SK-N-MC (cell line): ENCODE measurements at regions not wholly inside any gene's neighbourhood (a gene's known extent, or its start where the extent isn't known, plus 50 kb on each side); places are given as distances from the start of the nearest gene placed in this dataset.

Experiments used
- DNase-seq: peaks from one replicate; pipeline ENCODE4 v3.0.0-alpha.2; 2011; ENCODE audit warnings: low read depth, low spot score
- H3K27ac ChIP-seq: fragments of 200-600 bp; sonication (generic); 2 replicates; pipeline ENCODE4 v1.5.1; 2016; ENCODE audit warnings: mixed run types
- H3K36me3 ChIP-seq: fragments of 200-600 bp; sonication (generic); 2 replicates; pipeline ENCODE4 v1.6.1; 2017; ENCODE audit warnings: antibody characterized with exemption, low read length, mixed read lengths; ENCODE audit not compliant: insufficient read depth
- H3K4me3 ChIP-seq: fragments of 200-600 bp; sonication (generic); 2 replicates; pipeline ENCODE4 v1.5.1; 2016
- H3K9ac ChIP-seq: fragments of 200-600 bp; sonication (generic); 2 replicates; pipeline ENCODE4 v1.8.0; 2017; ENCODE audit warnings: mixed run types, mixed read lengths; ENCODE audit not compliant: insufficient read length
- H3K9me3 ChIP-seq: fragments of 200-600 bp; sonication (generic); 2 replicates; pipeline ENCODE4 v1.6.1; 2017; ENCODE audit warnings: low read depth, mild to moderate bottlenecking, antibody characterized with exemption, low read length, moderate library complexity, mixed read lengths
- EZH2 ChIP-seq: fragments of 200-600 bp; sonication (generic); IDR thresholded peaks from one replicate; pipeline ENCODE4 v1.6.1; 2017; ENCODE audit warnings: antibody characterized with exemption
- FOXP2 ChIP-seq: optimal IDR thresholded peaks from 2 replicates; pipeline ENCODE3; 2011; ENCODE audit warnings: mild to moderate bottlenecking, moderate library complexity; ENCODE audit not compliant: insufficient read depth; ENCODE audit errors: extremely low read length, control extremely low read depth
- POLR2AphosphoS5 ChIP-seq: IDR thresholded peaks from 2 replicates; pipeline ENCODE4 v1.6.1; 2012; ENCODE audit warnings: mild to moderate bottlenecking, low read depth, low read length, borderline replicate concordance

- H3K9ac ChIP-seq = no peak overlapping the region
- DNase-seq = no peak
- no peak overlapping the region for H3K27ac ChIP-seq
- H3K36me3 ChIP-seq = no peaks in the 10 kb centered on the region
- no peaks in the 10 kb centered on the region for H3K9me3 ChIP-seq
- no peak for TF ChIP-seq POLR2AphosphoS5
- no peak for TF ChIP-seq EZH2
- no peak for TF ChIP-seq FOXP2
- H3K4me3 ChIP-seq = no peak overlapping the region
Measured at GRCh38 chr10:83954193-83954799, 185.0 kb upstream of the GHITM start.

GRCh38 chr10:83955406-83955805 is 183.9 kb upstream of the GHITM start:
- no peaks in the 10 kb centered on the region for H3K9me3 ChIP-seq
- no peak overlapping the region for H3K9ac ChIP-seq
- no peak overlapping the region for H3K27ac ChIP-seq
- DNase-seq = no peak
- no peak for TF ChIP-seq FOXP2
- TF ChIP-seq POLR2AphosphoS5 = no peak
- TF ChIP-seq EZH2 = no peak
- no peak overlapping the region for H3K4me3 ChIP-seq
- no peaks in the 10 kb centered on the region for H3K36me3 ChIP-seq

GRCh38 chr10:83957168-83957947 is 182.0 kb upstream of the GHITM start:
- no peak for DNase-seq
- H3K9me3 ChIP-seq = no peaks in the 10 kb centered on the region
- no peak overlapping the region for H3K9ac ChIP-seq
- no peak overlapping the region for H3K4me3 ChIP-seq
- H3K36me3 ChIP-seq = no peaks in the 10 kb centered on the region
- H3K27ac ChIP-seq = no peak overlapping the region
- TF ChIP-seq FOXP2 = no peak
- no peak for TF ChIP-seq EZH2
- no peak for TF ChIP-seq POLR2AphosphoS5

- TF ChIP-seq EZH2 (no peak), POLR2AphosphoS5 (no peak), FOXP2 (no peak)
- H3K4me3 ChIP-seq = no peak overlapping the region
- no peak overlapping the region for H3K27ac ChIP-seq
- no peak overlapping the region for H3K9ac ChIP-seq
- no peaks in the 10 kb centered on the region for H3K9me3 ChIP-seq
- no peaks in the 10 kb centered on the region for H3K36me3 ChIP-seq
- DNase-seq = no peak
Measured at GRCh38 chr10:83959328-83959727, 180.0 kb upstream of the GHITM start.

GRCh38 chr10:83960125-83960524 is 179.2 kb upstream of the GHITM start:
- no peak overlapping the region for H3K27ac ChIP-seq
- no peak overlapping the region for H3K4me3 ChIP-seq
- no peak overlapping the region for H3K9ac ChIP-seq
- DNase-seq = no peak
- TF ChIP-seq POLR2AphosphoS5 = no peak
- H3K36me3 ChIP-seq = no peaks in the 10 kb centered on the region
- H3K9me3 ChIP-seq = no peaks in the 10 kb centered on the region

GRCh38 chr10:83961620-83962019 is 177.7 kb upstream of the GHITM start:
- Histone ChIP-seq H3K27ac (no peak overlapping the region), H3K9ac (no peak overlapping the region), H3K9me3 (no peaks in the 10 kb centered on the region), H3K4me3 (no peak overlapping the region), H3K36me3 (no peaks in the 10 kb centered on the region)
- TF ChIP-seq EZH2 (no peak), FOXP2 (no peak), POLR2AphosphoS5 (no peak)
- no peak for DNase-seq

GRCh38 chr10:83963446-83963845 is 175.9 kb upstream of the GHITM start:
- no peak for TF ChIP-seq EZH2
- H3K9ac ChIP-seq = no peak overlapping the region
- no peaks in the 10 kb centered on the region for H3K36me3 ChIP-seq
- no peaks in the 10 kb centered on the region for H3K9me3 ChIP-seq
- DNase-seq = no peak
- no peak overlapping the region for H3K27ac ChIP-seq
- no peak overlapping the region for H3K4me3 ChIP-seq

GRCh38 chr10:83965473-83965872 is 173.8 kb upstream of the GHITM start:
- DNase-seq = no peak
- H3K36me3 ChIP-seq = no peaks in the 10 kb centered on the region
- H3K9me3 ChIP-seq = no peaks in the 10 kb centered on the region
- H3K9ac ChIP-seq = no peak overlapping the region
- TF ChIP-seq EZH2 = no peak
- no peak for TF ChIP-seq POLR2AphosphoS5
- no peak for TF ChIP-seq FOXP2
- no peak overlapping the region for H3K27ac ChIP-seq
- H3K4me3 ChIP-seq = no peak overlapping the region

GRCh38 chr10:83968052-83968451 is 171.3 kb upstream of the GHITM start:
- TF ChIP-seq FOXP2 (no peak), POLR2AphosphoS5 (no peak), EZH2 (no peak)
- Histone ChIP-seq H3K9me3 (no peaks in the 10 kb centered on the region), H3K9ac (no peak overlapping the region), H3K36me3 (no peaks in the 10 kb centered on the region), H3K27ac (no peak overlapping the region), H3K4me3 (no peak overlapping the region)
- DNase-seq = no peak
